Testis (tissue), 2 donors: ENCODE measurements at regions not wholly inside any gene's neighbourhood (a gene's known extent, or its start where the extent isn't known, plus 50 kb on each side); places are given as distances from the start of the nearest gene placed in this dataset.
"Not testable (repeated sequence)": the region's sequence is repeated elsewhere in the genome, so short reads cannot be mapped to it uniquely, and the experiment has no call there.

ENCODE experiments used
- CTCF ChIP-seq, 3 experiments: fragments of 450-650 bp in 2 of 3; fragments of 200-600 bp in 1 of 3; sonication (generic) in 1 of 3; IDR thresholded peaks; one replicate each; pipeline ENCODE4 v1.5.1; 2016 to 2019; ENCODE audit warnings: antibody characterized with exemption in 3 of 3, mild to moderate bottlenecking in 2 of 3, moderate library complexity in 1 of 3
- POLR2A ChIP-seq: fragments of 450-650 bp; IDR thresholded peaks from one replicate; pipeline ENCODE4 v1.6.1; 2017; ENCODE audit warnings: antibody characterized with exemption, mild to moderate bottlenecking, moderate library complexity

GRCh38 chrX:87465757-87466156 is 51.8 kb upstream of the KLHL4 start:
- not testable (repeated sequence) for TF ChIP-seq CTCF (IDR thresholded peaks at IDR 0.05); POLR2A
